Mononuclear cell (primary cell): ENCODE measurements at regions not wholly inside any gene's neighbourhood (a gene's known extent, or its start where the extent isn't known, plus 50 kb on each side); places are given as distances from the start of the nearest gene placed in this dataset.

Source experiments
- H3K27me3 ChIP-seq: 2 replicates; pipeline ENCODE4 v1.6.0; 2011; ENCODE audit warnings: low read length, control low read depth; ENCODE audit not compliant: insufficient read depth
- H3K4me1 ChIP-seq: 2 replicates; pipeline ENCODE4 v1.5.1; 2011; ENCODE audit warnings: mild to moderate bottlenecking, low read length, control low read depth; ENCODE audit not compliant: insufficient read depth
- H3K4me3 ChIP-seq: 2 replicates; pipeline ENCODE4 v1.5.1; 2011; ENCODE audit warnings: mild to moderate bottlenecking, low read length, moderate library complexity
- H3K9me3 ChIP-seq: 2 replicates; pipeline ENCODE4 v1.5.1; 2011; ENCODE audit warnings: low read depth, mild to moderate bottlenecking, control low read depth, low read length

GRCh38 chr1:30514945-30515344 is 208.4 kb downstream of the MATN1 start:
- H3K4me1 ChIP-seq, result no peaks in the 10 kb centered on the region
- H3K27me3 ChIP-seq, result no peaks in the 10 kb centered on the region
- no peaks in the 10 kb centered on the region for H3K9me3 ChIP-seq
- H3K4me3 ChIP-seq, result no peak overlapping the region

GRCh38 chr1:30514137-30514654 is 209.2 kb downstream of the MATN1 start:
- Histone ChIP-seq H3K9me3 (no peaks in the 10 kb centered on the region), H3K4me1 (no peaks in the 10 kb centered on the region), H3K4me3 (no peak overlapping the region), H3K27me3 (no peaks in the 10 kb centered on the region)

- no peak overlapping the region for H3K4me3 ChIP-seq
- H3K27me3 ChIP-seq, result no peaks in the 10 kb centered on the region
- H3K9me3 ChIP-seq, result no peaks in the 10 kb centered on the region
- H3K4me1 ChIP-seq, result no peaks in the 10 kb centered on the region
These were observed 209.8 kb downstream of the MATN1 start for GRCh38 chr1:30513396-30514136.

GRCh38 chr1:30512914-30513265 is 210.5 kb downstream of the MATN1 start:
- Histone ChIP-seq H3K4me1 (no peaks in the 10 kb centered on the region), H3K4me3 (no peak overlapping the region), H3K27me3 (no peaks in the 10 kb centered on the region), H3K9me3 (no peaks in the 10 kb centered on the region)

GRCh38 chr1:30511991-30512913 is 211.1 kb downstream of the MATN1 start:
- Histone ChIP-seq H3K27me3 (no peaks in the 10 kb centered on the region), H3K9me3 (no peaks in the 10 kb centered on the region), H3K4me3 (no peak overlapping the region), H3K4me1 (no peaks in the 10 kb centered on the region)

GRCh38 chr1:30511563-30511962 is 211.8 kb downstream of the MATN1 start:
- no peaks in the 10 kb centered on the region for H3K27me3 ChIP-seq
- H3K9me3 ChIP-seq, result no peaks in the 10 kb centered on the region
- H3K4me1 ChIP-seq, result no peaks in the 10 kb centered on the region
- H3K4me3 ChIP-seq, result no peak overlapping the region

- no peaks in the 10 kb centered on the region for H3K4me1 ChIP-seq
- H3K9me3 ChIP-seq, result no peaks in the 10 kb centered on the region
- H3K27me3 ChIP-seq, result no peaks in the 10 kb centered on the region
- no peak overlapping the region for H3K4me3 ChIP-seq
These were observed 212.3 kb downstream of the MATN1 start for GRCh38 chr1:30511106-30511505.

GRCh38 chr1:30509670-30510069 is 213.7 kb downstream of the MATN1 start:
- Histone ChIP-seq H3K9me3 (no peaks in the 10 kb centered on the region), H3K27me3 (no peaks in the 10 kb centered on the region), H3K4me3 (no peak overlapping the region), H3K4me1 (no peaks in the 10 kb centered on the region)

- H3K4me3 ChIP-seq, result no peak overlapping the region
- no peaks in the 10 kb centered on the region for H3K9me3 ChIP-seq
- no peaks in the 10 kb centered on the region for H3K27me3 ChIP-seq
- H3K4me1 ChIP-seq, result no peaks in the 10 kb centered on the region
These were observed 214.8 kb downstream of the MATN1 start for GRCh38 chr1:30508611-30509010.

GRCh38 chr1:30508175-30508448 is 215.3 kb downstream of the MATN1 start:
- no peaks in the 10 kb centered on the region for H3K4me1 ChIP-seq
- H3K27me3 ChIP-seq, result no peaks in the 10 kb centered on the region
- H3K9me3 ChIP-seq, result no peaks in the 10 kb centered on the region
- H3K4me3 ChIP-seq, result no peak overlapping the region

- H3K4me3 ChIP-seq, result no peak overlapping the region
- no peaks in the 10 kb centered on the region for H3K4me1 ChIP-seq
- no peaks in the 10 kb centered on the region for H3K9me3 ChIP-seq
These were observed 215.8 kb downstream of the MATN1 start for GRCh38 chr1:30507401-30508174.

GRCh38 chr1:30507016-30507312 is 216.4 kb downstream of the MATN1 start:
- Histone ChIP-seq H3K4me1 (no peaks in the 10 kb centered on the region), H3K4me3 (no peak overlapping the region), H3K9me3 (no peaks in the 10 kb centered on the region), H3K27me3 (no peaks in the 10 kb centered on the region)

More at GRCh38 chr1:30507401-30508174, 215.8 kb downstream of the MATN1 start:
- H3K27me3 ChIP-seq, result no peaks in the 10 kb centered on the region

GRCh38 chr1:30506291-30507015 is 216.9 kb downstream of the MATN1 start:
- no peaks in the 10 kb centered on the region for H3K4me1 ChIP-seq

GRCh38 chr1:30505853-30506252 is 217.5 kb downstream of the MATN1 start:
- Histone ChIP-seq H3K9me3 (no peaks in the 10 kb centered on the region), H3K4me3 (no peak overlapping the region), H3K4me1 (no peaks in the 10 kb centered on the region), H3K27me3 (no peaks in the 10 kb centered on the region)

More at GRCh38 chr1:30506291-30507015, 216.9 kb downstream of the MATN1 start:
- no peaks in the 10 kb centered on the region for H3K27me3 ChIP-seq
- H3K9me3 ChIP-seq, result no peaks in the 10 kb centered on the region
- no peak overlapping the region for H3K4me3 ChIP-seq
